HG03442 (cell line): ENCODE measurements at regions not wholly inside any gene's neighbourhood (a gene's known extent, or its start where the extent isn't known, plus 50 kb on each side); places are given as distances from the start of the nearest gene placed in this dataset.
"Not testable (repeated sequence)": the region's sequence is repeated elsewhere in the genome, so short reads cannot be mapped to it uniquely, and the experiment has no call there.

Source experiments
- ATAC-seq: cut with Tn5 transposase; IDR thresholded peaks from one replicate; pipeline ENCODE4 v1.9.1; 2021; ENCODE audit warnings: mild to moderate bottlenecking, moderate library complexity; ENCODE audit not compliant: unreplicated experiment

GRCh38 chr3:88775026-88775690 is 332.3 kb upstream of the EPHA3 start:
- ATAC-seq: no peak

GRCh38 chr3:88779482-88779881 is 327.9 kb upstream of the EPHA3 start:
- ATAC-seq: no peak

GRCh38 chr3:88784925-88785324 is 322.5 kb upstream of the EPHA3 start:
- ATAC-seq: no peak

- no peak for ATAC-seq
Measured at GRCh38 chr3:88785841-88786240, 321.6 kb upstream of the EPHA3 start.

GRCh38 chr3:88795503-88795902 is 311.9 kb upstream of the EPHA3 start:
- no peak for ATAC-seq

GRCh38 chr3:88807491-88808105 is 299.8 kb upstream of the EPHA3 start:
- ATAC-seq: no peak

GRCh38 chr3:88809993-88810392 is 297.4 kb upstream of the EPHA3 start:
- no peak for ATAC-seq

GRCh38 chr3:88810455-88810854 is 297.0 kb upstream of the EPHA3 start:
- no peak for ATAC-seq

- no peak for ATAC-seq
Measured at GRCh38 chr3:88811096-88811495, 296.3 kb upstream of the EPHA3 start.

GRCh38 chr3:88812576-88812975 is 294.8 kb upstream of the EPHA3 start:
- no peak for ATAC-seq

- no peak for ATAC-seq
Measured at GRCh38 chr3:88816445-88816844, 291.0 kb upstream of the EPHA3 start.

- no peak for ATAC-seq
Measured at GRCh38 chr3:88824666-88825564, 282.5 kb upstream of the EPHA3 start.

- no peak for ATAC-seq
Measured at GRCh38 chr3:88828466-88828865, 279.0 kb upstream of the EPHA3 start.

GRCh38 chr3:88852606-88853005 is 254.8 kb upstream of the EPHA3 start:
- no peak for ATAC-seq

- ATAC-seq: no peak
Measured at GRCh38 chr3:88863196-88863595, 244.2 kb upstream of the EPHA3 start.

- ATAC-seq: no peak
Measured at GRCh38 chr3:88876724-88877123, 230.7 kb upstream of the EPHA3 start.

- no peak for ATAC-seq
Measured at GRCh38 chr3:88879905-88880304, 227.5 kb upstream of the EPHA3 start.

GRCh38 chr3:88882121-88882520 is 225.3 kb upstream of the EPHA3 start:
- ATAC-seq: peak; percentile 60

GRCh38 chr3:88886624-88887023 is 220.8 kb upstream of the EPHA3 start:
- not testable (repeated sequence) for ATAC-seq

- ATAC-seq: no peak
Measured at GRCh38 chr3:88896026-88896425, 211.4 kb upstream of the EPHA3 start.

- no peak for ATAC-seq
Measured at GRCh38 chr3:88912294-88912877, 195.0 kb upstream of the EPHA3 start.
